ENCODE measurements at regions not wholly inside any gene's neighbourhood (a gene's known extent, or its start where the extent isn't known, plus 50 kb on each side); places are given as distances from the start of the nearest gene placed in this dataset.

DNA sequence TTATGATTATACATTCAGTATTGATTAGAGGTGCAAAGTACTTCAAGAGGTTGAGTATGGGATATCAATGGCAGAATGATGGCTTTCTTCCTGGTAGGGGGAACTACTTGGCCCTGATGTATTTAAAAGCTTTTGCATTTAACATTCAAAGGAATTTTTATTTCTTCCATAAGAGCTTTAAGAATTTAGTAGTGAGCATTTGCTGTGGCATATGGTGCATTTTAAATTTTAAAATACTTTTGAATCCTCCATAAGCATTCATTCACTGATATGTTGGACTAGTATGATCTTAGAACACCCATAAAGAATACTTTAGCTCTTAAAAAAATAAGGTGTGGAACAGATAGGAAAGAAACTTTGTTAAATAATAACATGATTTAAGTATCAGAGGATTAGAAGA, 191.9 kb upstream of the PPP1R3A start:
- no peaks in the 10 kb centered on the region for H3K4me1 ChIP-seq (ENCODE audit: control insufficient read depth in 1 of 2, insufficient read depth in 2 of 2, low read length in 2 of 2)
- H3K27ac ChIP-seq (ENCODE audit: low read depth in 1 of 2, low read length in 2 of 2) = no peak overlapping the region
- H3K36me3 ChIP-seq (replicated peaks in 1 of 2; ENCODE audit: control insufficient read depth in 1 of 2, insufficient read depth in 2 of 2, low read length in 2 of 2) = no peaks in the 10 kb centered on the region
- TF ChIP-seq, protein P1, sequence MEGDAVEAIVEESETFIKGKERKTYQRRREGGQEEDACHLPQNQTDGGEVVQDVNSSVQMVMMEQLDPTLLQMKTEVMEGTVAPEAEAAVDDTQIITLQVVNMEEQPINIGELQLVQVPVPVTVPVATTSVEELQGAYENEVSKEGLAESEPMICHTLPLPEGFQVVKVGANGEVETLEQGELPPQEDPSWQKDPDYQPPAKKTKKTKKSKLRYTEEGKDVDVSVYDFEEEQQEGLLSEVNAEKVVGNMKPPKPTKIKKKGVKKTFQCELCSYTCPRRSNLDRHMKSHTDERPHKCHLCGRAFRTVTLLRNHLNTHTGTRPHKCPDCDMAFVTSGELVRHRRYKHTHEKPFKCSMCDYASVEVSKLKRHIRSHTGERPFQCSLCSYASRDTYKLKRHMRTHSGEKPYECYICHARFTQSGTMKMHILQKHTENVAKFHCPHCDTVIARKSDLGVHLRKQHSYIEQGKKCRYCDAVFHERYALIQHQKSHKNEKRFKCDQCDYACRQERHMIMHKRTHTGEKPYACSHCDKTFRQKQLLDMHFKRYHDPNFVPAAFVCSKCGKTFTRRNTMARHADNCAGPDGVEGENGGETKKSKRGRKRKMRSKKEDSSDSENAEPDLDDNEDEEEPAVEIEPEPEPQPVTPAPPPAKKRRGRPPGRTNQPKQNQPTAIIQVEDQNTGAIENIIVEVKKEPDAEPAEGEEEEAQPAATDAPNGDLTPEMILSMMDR (IDR thresholded peaks at IDR 0.05) = no peak
- Mint-ChIP-seq H3K4me1 (peaks cover 4% of the 10 kb centered on the region), H3K4me3 (no peak overlapping the region), H3K27me3 (ENCODE audit: low read depth in 3 of 3) (peaks cover 0 to 3% (median 0%) of the 10 kb centered on the region in 3 donors), H3K9me3 (peaks cover 0 to 2% (median 0%) of the 10 kb centered on the region in 7 donors), H3K36me3 (no peaks in the 10 kb centered on the region), H3K27ac (no peak overlapping the region)
- no peak overlapping the region for H3K9ac ChIP-seq (ENCODE audit: insufficient read depth, low read length, poor library complexity, severe bottlenecking)
- H4K20me1 ChIP-seq (ENCODE audit: insufficient read depth, low read length) = no peaks in the 10 kb centered on the region
- H3K79me2 ChIP-seq (ENCODE audit: insufficient read depth, low read length) = no peaks in the 10 kb centered on the region
- H3K27me3 ChIP-seq (ENCODE audit: control insufficient read depth in 2 of 2, insufficient read depth in 2 of 2, low read length in 2 of 2) = no peaks in the 10 kb centered on the region
- no peak overlapping the region for H3K4me3 ChIP-seq (replicated peaks in 1 of 3; ENCODE audit: low read depth in 2 of 3, low read length in 3 of 3)
- H2AFZ ChIP-seq (ENCODE audit: insufficient read depth, low read depth, low read length, poor library complexity, severe bottlenecking) = no peak overlapping the region
- intact Hi-C loops (cut with micrococcal nuclease) = no loop called here
- no peaks in the 10 kb centered on the region for H3K9me3 ChIP-seq (replicated peaks in 1 of 2; ENCODE audit: control insufficient read depth in 1 of 2, insufficient read depth in 1 of 2, low read length in 2 of 2)
- no peak overlapping the region for H3K4me2 ChIP-seq (replicated peaks; ENCODE audit: extremely low read depth, low read length, poor library complexity, severe bottlenecking)
- DNase-seq = no peak

DNA sequence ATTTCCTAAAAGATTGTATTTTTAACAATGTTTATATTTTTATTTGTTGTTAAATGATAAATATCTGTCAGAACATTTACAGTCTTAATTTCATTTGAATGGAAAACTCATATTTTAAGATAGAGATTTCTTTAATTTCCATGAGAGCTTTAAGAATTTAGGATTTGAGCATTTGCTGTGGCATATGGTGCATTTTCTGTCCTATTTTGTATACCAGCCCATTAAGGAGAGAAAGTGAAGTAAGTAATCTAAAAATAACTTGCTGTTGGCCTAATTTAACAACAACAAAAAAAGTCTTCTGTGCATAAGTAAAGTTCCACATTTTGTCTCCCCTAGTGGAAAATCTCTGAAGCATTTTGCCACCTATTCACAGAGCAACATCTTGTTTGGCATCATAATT, 190.9 kb upstream of the PPP1R3A start:
- TF ChIP-seq, protein P1 (IDR thresholded peaks at IDR 0.05) = no peak
- intact Hi-C loops (cut with micrococcal nuclease) = no loop called here
- no peak for DNase-seq
- Histone ChIP-seq H3K9me3 (replicated peaks in 1 of 2; ENCODE audit: control insufficient read depth in 1 of 2, insufficient read depth in 1 of 2, low read length in 2 of 2) (no peaks in the 10 kb centered on the region), H3K4me3 (replicated peaks in 1 of 3; ENCODE audit: low read depth in 2 of 3, low read length in 3 of 3) (no peak overlapping the region), H3K79me2 (ENCODE audit: insufficient read depth, low read length) (no peaks in the 10 kb centered on the region), H3K4me1 (ENCODE audit: control insufficient read depth in 1 of 2, insufficient read depth in 2 of 2, low read length in 2 of 2) (no peaks in the 10 kb centered on the region), H3K36me3 (replicated peaks in 1 of 2; ENCODE audit: control insufficient read depth in 1 of 2, insufficient read depth in 2 of 2, low read length in 2 of 2) (no peaks in the 10 kb centered on the region), H3K4me2 (replicated peaks; ENCODE audit: extremely low read depth, low read length, poor library complexity, severe bottlenecking) (no peak overlapping the region), H2AFZ (ENCODE audit: insufficient read depth, low read depth, low read length, poor library complexity, severe bottlenecking) (no peak overlapping the region), H4K20me1 (ENCODE audit: insufficient read depth, low read length) (no peaks in the 10 kb centered on the region), H3K9ac (ENCODE audit: insufficient read depth, low read length, poor library complexity, severe bottlenecking) (no peak overlapping the region), H3K27ac (ENCODE audit: low read depth in 1 of 2, low read length in 2 of 2) (no peak overlapping the region), H3K27me3 (ENCODE audit: control insufficient read depth in 2 of 2, insufficient read depth in 2 of 2, low read length in 2 of 2) (no peaks in the 10 kb centered on the region)
- no peak overlapping the region for H3K4me3 Mint-ChIP-seq
- H3K27ac Mint-ChIP-seq = no peak overlapping the region
- H3K27me3 Mint-ChIP-seq (ENCODE audit: low read depth in 3 of 3) = peaks cover 0 to 3% (median 0%) of the 10 kb centered on the region in 3 donors
- H3K4me1 Mint-ChIP-seq = peaks cover 4% of the 10 kb centered on the region
- peaks cover 0 to 2% (median 0%) of the 10 kb centered on the region in 7 donors for H3K9me3 Mint-ChIP-seq
- no peaks in the 10 kb centered on the region for H3K36me3 Mint-ChIP-seq
